C1 segment of cervical spinal cord (tissue), 14 donors: ENCODE measurements at regions not wholly inside any gene's neighbourhood (a gene's known extent, or its start where the extent isn't known, plus 50 kb on each side); places are given as distances from the start of the nearest gene placed in this dataset.

ENCODE experiments used
- DNase-seq, 14 donors: peaks; one replicate each; lab custom pipeline; 2025; lab: John Stamatoyannopoulos, UW

GRCh38 chr1:37128091-37128490, 93.8 kb upstream of the GRIK3 start:
- DNase-seq, result no peak

DNA sequence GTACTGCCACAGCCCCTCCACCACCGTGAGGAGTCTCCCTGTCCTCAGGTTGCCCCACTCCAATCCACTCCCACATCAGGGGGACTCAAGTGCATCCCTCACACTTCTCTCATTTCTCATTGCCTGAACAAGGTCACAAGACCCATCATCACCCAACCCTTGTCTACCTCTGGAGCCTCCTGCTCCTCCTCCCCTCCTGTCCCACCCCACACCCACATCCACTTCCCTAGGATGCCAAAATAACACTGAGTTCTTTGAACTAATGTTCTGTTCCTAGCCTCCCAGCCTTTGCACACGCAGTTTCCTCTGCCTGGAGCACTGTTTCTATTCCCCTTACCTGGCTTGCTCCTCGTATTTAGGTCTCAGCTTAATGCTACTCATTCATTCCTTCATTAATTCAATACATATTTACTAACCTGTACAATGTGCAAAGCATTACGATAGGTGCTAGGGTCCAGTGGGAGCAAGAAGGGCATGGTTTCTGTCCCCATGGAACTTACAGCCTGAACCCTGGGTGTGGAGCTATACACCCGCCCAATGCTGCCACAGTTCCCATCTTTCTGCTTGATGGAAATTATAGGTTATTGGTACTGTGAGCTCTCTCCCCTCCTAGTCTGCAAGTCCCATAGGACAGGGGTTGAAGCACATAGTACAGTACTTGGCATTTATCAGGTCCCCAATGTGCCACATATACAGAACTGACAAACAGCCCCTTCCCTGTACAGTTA, 96.1 kb upstream of the GRIK3 start:
- DNase-seq, result no peak

DNA sequence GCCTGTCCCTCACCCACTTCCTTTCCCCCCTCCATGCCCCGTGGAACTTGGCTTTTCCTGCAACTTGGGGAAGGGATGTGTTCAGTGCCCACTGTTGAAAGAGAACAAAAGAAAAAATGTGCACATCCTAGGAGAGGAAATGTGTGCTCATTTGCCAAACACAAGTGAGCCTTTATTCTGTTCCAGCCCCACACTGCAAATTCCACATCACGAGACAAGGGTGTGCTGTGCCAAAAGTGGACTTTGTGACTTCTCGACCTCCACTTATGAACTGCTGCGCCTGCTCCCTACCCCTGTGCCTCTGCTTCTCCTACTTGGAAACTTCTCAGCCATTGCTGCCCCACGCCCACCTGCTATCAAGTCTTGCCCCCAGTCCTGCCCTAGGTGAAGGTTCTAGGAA, 97.0 kb upstream of the GRIK3 start:
- DNase-seq, result no peak

DNA sequence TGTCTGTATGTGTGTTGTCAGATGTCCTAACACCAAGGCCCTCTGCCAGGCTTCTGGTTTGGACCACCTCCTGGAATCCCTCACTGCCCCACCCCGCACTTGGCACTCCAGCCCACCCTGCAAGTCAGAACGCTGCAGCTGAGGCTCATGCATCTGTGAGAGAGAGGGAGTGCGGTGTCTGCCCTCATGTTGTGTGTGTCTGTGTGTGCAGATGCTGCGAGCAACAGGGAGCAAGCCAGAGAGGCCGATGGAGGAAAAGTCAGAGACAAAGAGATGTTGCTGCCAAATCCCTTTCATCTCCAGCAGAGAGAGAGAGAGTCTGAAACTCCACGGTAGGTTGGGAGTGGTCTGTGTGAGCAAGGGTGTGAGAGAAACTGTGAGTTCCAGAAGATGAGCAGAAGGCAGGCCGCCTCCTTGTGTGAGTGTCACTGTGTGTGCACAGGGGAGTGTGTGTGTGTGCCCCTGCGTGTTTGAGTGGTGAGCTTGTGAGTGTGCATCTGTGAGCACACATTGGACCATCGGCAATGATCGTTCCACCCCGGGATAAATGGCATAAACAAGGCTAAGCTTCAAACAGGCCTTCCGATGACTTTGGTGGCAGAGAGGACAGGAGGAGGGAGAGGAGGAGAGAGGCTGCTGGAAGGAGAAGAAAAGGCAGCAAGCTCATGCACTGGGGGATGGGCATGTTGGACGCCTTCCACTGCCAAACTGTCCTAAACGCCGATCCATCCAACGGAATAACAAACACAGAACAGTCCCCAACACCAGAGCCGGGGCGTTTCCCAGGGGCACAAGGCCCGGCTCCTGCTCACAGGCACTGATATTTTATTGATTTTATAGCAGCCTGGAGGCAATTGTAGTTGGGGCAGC, 99.2 kb upstream of the GRIK3 start:
- DNase-seq, result peak in 1 of 14 donors; percentile 34

GRCh38 chr1:37134599-37134998, 100.3 kb upstream of the GRIK3 start:
- no peak for DNase-seq

- DNase-seq, result no peak
Observed at GRCh38 chr1:37135032-37135431, 100.7 kb upstream of the GRIK3 start.

DNA sequence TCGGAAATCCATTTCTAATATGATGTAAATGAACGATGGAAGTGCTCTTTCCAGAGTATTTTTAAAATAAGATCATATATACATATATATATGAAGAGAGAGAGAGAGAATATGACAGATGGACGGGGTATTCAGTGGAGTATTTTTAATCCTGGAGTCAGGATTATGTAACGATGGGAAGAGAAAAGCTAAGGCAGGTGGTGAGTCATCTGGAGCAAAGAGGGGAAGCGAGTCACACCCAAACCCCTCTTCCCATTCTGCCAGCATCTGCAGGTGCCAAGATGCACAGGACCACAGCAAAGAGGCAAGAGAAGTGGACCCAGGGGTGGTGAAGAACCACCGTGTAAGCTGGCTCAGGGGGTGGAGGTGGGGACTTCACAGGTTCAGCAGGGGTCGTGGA, 102.7 kb upstream of the GRIK3 start:
- DNase-seq, result no peak

GRCh38 chr1:37137601-37138000, 103.3 kb upstream of the GRIK3 start:
- no peak for DNase-seq

GRCh38 chr1:37143800-37144199, 109.5 kb upstream of the GRIK3 start:
- DNase-seq, result no peak

DNA sequence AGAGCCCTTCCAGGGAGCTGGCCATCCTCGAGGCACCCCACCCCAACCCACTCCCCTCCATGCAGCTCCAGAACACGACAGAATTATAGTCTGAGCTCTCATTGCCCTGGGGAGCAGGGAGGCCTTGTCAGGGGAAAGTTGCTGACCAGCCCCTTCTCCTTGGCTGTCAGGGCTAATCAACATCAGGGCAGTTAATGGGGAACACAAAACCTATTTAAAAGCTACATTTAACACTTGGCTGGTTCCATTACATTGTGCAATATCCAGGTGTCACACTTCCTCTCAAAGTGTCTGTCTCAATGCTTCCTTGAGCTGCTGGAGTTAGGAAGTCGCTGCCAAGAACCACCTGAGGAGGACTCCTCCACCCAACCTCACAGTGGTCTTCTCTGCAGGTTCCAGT, 111.8 kb upstream of the GRIK3 start:
- no peak for DNase-seq

DNA sequence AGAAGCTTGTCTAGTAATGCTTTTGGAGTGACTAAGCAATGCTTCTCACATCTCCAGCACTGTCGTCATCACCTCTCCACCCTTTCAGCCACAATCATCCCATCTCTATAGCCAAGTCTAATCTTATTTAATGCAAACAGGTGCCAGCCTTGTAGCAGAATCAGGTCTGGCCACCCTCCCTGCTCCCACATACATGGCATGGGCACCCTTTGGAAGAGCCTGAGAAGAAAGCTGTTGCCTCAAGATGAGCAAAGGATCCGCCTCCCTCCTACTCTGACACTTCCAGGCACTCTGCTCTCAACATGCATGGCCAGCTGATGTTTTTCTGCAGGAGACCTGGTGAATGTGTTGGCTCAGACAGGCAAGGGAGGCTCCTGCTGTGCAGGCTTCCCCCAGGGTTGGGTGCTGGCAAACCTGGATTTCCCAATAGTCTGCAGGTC, 113.1 kb upstream of the GRIK3 start:
- DNase-seq, result no peak

DNA sequence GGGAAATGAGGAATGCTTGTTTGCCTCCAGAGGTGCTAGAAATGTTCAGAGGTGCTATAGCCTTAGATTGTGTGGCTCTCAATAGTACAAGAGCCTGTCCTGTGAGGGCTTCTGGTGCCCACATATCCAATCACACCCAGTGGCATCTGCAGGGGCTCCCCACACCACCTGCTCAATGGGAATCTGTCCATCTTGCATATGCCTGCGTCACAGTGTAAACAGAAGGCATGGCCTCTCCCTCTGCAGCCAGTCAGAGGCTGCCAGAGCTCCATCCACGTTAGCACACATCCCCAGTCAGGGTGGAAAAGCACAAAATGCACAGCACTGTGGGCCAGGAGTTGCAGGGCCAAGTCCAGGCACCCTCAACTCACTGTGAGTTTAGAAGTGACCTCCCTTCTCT, 113.6 kb upstream of the GRIK3 start:
- no peak for DNase-seq

GRCh38 chr1:37148663-37149062, 114.3 kb upstream of the GRIK3 start:
- DNase-seq, result no peak

- no peak for DNase-seq
Observed at GRCh38 chr1:37149296-37149695, 115.0 kb upstream of the GRIK3 start.

GRCh38 chr1:37150986-37151385, 116.7 kb upstream of the GRIK3 start:
- no peak for DNase-seq

DNA sequence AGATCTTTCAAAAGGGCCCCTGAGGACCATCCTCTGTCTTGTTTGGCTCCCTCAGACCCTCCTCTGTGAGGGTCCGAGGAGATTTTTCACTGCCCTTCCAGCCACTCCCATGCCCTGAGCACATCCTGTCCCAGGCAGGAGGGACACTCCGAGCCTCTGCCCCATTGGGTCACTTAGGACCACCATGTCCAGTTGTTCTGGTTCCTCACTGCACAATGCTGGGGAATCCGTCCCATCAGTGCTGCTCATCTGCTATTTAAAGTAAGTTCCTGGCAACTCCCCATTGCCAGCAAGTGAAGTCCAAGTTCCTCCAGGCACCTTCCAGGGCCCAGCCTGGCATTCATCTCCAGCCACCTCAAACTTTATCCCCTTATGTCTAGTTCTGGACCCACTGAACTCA, 117.5 kb upstream of the GRIK3 start:
- DNase-seq, result no peak

DNA sequence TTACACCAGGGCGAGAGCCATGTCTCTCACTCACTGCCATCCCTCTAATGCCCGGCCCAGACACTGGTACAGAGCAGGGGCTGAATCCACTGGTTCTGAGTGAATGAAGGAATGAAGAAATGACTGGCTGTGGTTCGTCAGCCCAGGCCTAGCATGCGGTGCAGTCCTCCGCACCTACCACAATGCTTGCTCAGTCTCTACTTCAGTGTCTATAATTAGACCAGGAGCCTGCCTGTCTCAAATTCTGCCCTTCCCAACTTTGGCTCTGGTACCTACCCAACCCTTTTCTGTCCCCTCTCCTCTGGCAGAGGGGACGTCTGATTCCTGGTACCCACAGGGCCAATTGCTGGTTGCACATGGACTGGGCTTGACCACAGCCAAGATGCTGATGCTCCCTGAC, 118.2 kb upstream of the GRIK3 start:
- no peak for DNase-seq

- DNase-seq, result no peak
Observed at GRCh38 chr1:37153116-37154100, 119.1 kb upstream of the GRIK3 start.

DNA sequence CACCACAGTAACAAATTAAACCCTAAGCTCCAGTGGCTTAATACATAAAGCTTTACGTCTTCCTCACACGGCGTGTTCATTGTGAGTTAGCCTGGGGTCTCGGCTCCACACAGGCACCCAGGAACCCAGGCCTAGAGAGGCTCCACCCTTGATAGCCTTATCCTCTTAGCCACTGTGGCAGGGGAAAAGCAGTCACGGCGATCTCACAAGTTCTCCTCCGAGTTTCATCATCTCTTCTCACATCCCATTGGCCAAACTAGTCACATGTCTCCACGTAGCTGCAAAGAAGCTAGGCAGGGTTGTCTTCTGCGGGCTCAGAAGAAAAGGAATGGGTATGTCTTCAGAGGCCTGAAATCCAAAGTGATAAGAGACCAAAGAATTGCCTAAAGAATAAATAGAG, 122.3 kb upstream of the GRIK3 start:
- DNase-seq, result no peak

DNA sequence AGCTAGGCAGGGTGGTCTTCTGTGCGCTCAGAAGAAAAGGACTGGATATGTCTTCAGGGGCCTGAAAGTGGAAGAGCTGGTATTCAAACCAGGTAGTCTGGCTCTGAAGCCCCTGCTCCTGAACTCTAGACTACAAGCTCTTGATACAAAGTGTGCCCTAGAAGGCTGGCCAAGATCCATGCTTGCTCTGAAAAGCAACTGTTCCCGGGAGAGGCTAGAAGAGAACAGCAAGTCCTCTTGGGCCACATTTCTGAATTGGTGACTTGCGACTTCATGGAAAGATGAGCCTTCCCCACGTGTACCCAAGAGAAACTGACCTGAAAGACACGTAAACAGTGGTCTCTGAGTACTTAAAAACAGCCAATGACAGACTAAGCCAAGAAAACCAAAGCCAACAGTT, 123.3 kb upstream of the GRIK3 start:
- DNase-seq, result peak in 5 of 14 donors; percentile 1 to 28 (median 11)

DNA sequence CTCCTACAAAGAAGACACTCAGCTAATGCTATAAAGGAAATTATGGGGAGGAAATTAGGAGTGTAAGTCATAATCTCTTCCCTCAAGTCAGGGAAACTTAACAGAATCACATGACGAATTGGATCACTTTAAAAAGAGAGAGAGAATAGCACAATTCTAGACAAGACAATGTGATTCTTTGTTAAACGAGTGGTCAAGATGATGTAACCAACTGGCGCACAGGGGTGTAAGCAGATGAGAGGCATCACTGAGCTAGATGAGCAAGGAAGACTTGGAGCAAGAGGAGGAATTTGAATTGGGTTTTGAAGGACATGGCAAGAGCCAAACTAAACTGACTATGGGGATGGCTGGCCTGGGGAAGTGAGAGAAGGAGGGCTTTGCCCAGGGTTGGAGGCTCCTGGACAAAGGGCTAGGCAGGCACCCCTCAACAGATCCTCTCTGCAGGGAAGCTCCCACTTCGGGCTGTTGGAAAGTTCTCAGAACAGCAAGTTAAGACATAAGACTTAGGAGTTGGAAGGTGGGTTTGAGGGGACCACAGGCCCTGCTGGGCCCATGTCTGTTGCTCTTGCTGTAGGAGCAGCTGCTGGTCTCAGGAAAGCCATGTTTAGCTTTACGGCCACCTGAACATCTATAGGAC, 123.9 kb upstream of the GRIK3 start:
- peak in 5 of 14 donors; percentile 20 to 47 (median 30) for DNase-seq
